HCT116 (cell line): ENCODE measurements at regions not wholly inside any gene's neighbourhood (a gene's known extent, or its start where the extent isn't known, plus 50 kb on each side); places are given as distances from the start of the nearest gene placed in this dataset.

Experiments used
- ATAC-seq: fragments of 200-7000 bp; cut with Tn5 transposase; 2 replicates; pipeline ENCODE4 v1.9.1; 2020; ENCODE audit warnings: mild to moderate bottlenecking, moderate library complexity
- BruUV-seq: library from RNA; stranded (reverse); fragments of 400-500 nt; replicated peaks from 2 replicates; lab custom pipeline; 2021; lab: Mats Ljungman, UMichigan
- CTCF ChIA-PET: fragments of 300-600 bp; sonication (Branson Sonifier 250); formaldehyde crosslinking; loops from one replicate; lab custom pipeline; 2021; ENCODE audit warnings: antibody characterized with exemption; lab: Charles Lee
- POLR2A ChIA-PET: fragments of 300-600, 350-600 bp; sonication (Branson Sonifier 250); formaldehyde crosslinking; loops from one replicate; lab custom pipeline; 2021; ENCODE audit warnings: antibody characterized with exemption; lab: Charles Lee
- RAD21 ChIA-PET, 2 experiments: fragments of 300-600 bp; sonication (Branson Sonifier 250); formaldehyde crosslinking; loops; one replicate each; lab custom pipeline; 2023; ENCODE audit warnings: low total read pairs in 2 of 2; ENCODE audit not compliant: uncharacterized antibody in 2 of 2, unreplicated experiment in 2 of 2, low non-redundant PET in 1 of 2; lab: Charles Lee
- DNase-seq: peaks from one replicate; pipeline ENCODE4 v3.0.0-alpha.2; 2010; ENCODE audit warnings: low read depth, low spot score
- H2AFZ ChIP-seq: fragments of 200-600 bp; shearing (Covaris generic), sonication (generic); 2 replicates; pipeline ENCODE4 v1.6.1; 2017; ENCODE audit warnings: low read depth, mixed run types, mixed read lengths, antibody characterized with exemption, low read length; ENCODE audit not compliant: poor library complexity, severe bottlenecking
- H3K27ac ChIP-seq: 2 replicates; pipeline ENCODE4 v1.5.1; 2012; ENCODE audit warnings: low read depth, low read length
- H3K27me3 ChIP-seq: fragments of 200-600 bp; sonication (generic); 2 replicates; pipeline ENCODE4 v1.6.1; 2016; ENCODE audit warnings: mixed run types, low read length, mixed read lengths; ENCODE audit not compliant: insufficient read depth
- H3K36me3 ChIP-seq, 2 experiments: fragments of 200-500 bp in 1 of 2; fragments of 200-600 bp in 1 of 2; sonication (Bioruptor generic) in 1 of 2; sonication (generic) in 1 of 2; 2 replicates each; pipeline versions ENCODE4 v1.5.1 to v1.6.1; 2014 to 2016; ENCODE audit warnings: low read length in 2 of 2, inconsistent platforms in 1 of 2, mixed read lengths in 1 of 2, mixed run types in 1 of 2; ENCODE audit not compliant: insufficient read depth in 2 of 2, control insufficient read depth in 1 of 2
- H3K4me1 ChIP-seq, 2 experiments: fragments of 200-600 bp in 1 of 2; sonication (generic) in 1 of 2; 2 replicates each; pipeline versions ENCODE4 v1.5.1 to v1.6.1; 2012 to 2017; ENCODE audit warnings: low read length in 2 of 2, inconsistent platforms in 1 of 2, mild to moderate bottlenecking in 1 of 2, mixed read lengths in 1 of 2, mixed run types in 1 of 2, moderate library complexity in 1 of 2; ENCODE audit not compliant: insufficient read depth in 2 of 2, control insufficient read depth in 1 of 2
- H3K4me2 ChIP-seq: fragments of 200-600 bp; sonication (generic); 2 replicates; pipeline ENCODE4 v1.6.1; 2017; ENCODE audit warnings: mixed run types, low read length, mixed read lengths
- H3K4me3 ChIP-seq, 2 experiments: fragments of 200-600 bp in 1 of 2; sonication (generic) in 1 of 2; replicated peaks in 1 of 2; 2 replicates each; pipeline ENCODE4 v1.5.1; 2011 to 2016; ENCODE audit warnings: low read length in 2 of 2, control low read depth in 1 of 2, low read depth in 1 of 2, mild to moderate bottlenecking in 1 of 2, mixed read lengths in 1 of 2, mixed run types in 1 of 2
- H3K79me2 ChIP-seq: fragments of 200-600 bp; sonication (generic); 2 replicates; pipeline ENCODE4 v1.6.1; 2017; ENCODE audit warnings: mild to moderate bottlenecking, mixed run types, low read length, moderate library complexity, mixed read lengths; ENCODE audit not compliant: insufficient read depth
- H3K9ac ChIP-seq: fragments of 200-600 bp; sonication (generic); 2 replicates; pipeline ENCODE4 v1.6.1; 2016; ENCODE audit warnings: low read length, mixed read lengths
- H3K9me2 ChIP-seq: fragments of 200-600 bp; sonication (generic), shearing (Covaris generic); 2 replicates; pipeline ENCODE4 v1.6.1; 2017; ENCODE audit warnings: mixed run types, mild to moderate bottlenecking, moderate library complexity; ENCODE audit not compliant: insufficient read depth
- H3K9me3 ChIP-seq, 2 experiments: fragments of 200-500 bp in 1 of 2; fragments of 200-600 bp in 1 of 2; sonication (Bioruptor generic) in 1 of 2; sonication (generic) in 1 of 2; 2 replicates each; pipeline ENCODE4 v1.6.1; 2014 to 2017; ENCODE audit warnings: low read length in 2 of 2, mixed read lengths in 2 of 2, inconsistent platforms in 1 of 2, low read depth in 1 of 2, mild to moderate bottlenecking in 1 of 2, mixed run types in 1 of 2, moderate library complexity in 1 of 2; ENCODE audit not compliant: control insufficient read depth in 1 of 2, insufficient read depth in 1 of 2
- H4K20me1 ChIP-seq: fragments of 200-600 bp; sonication (generic), shearing (Covaris generic); 2 replicates; pipeline ENCODE4 v1.6.1; 2017; ENCODE audit warnings: mixed run types, mild to moderate bottlenecking, moderate library complexity; ENCODE audit not compliant: insufficient read depth
- EGR1 ChIP-seq: IDR thresholded peaks from 2 replicates; pipeline ENCODE4 v1.6.1; 2012; ENCODE audit warnings: low read depth
- ELF1 ChIP-seq: IDR thresholded peaks from 2 replicates; pipeline ENCODE4 v1.6.1; 2012; ENCODE audit warnings: low read depth, borderline replicate concordance
- EZH2 ChIP-seq: fragments of 200-600 bp; sonication (generic); IDR thresholded peaks from 2 replicates; pipeline ENCODE4 v1.6.1; 2017; ENCODE audit warnings: antibody characterized with exemption, mixed run types
- EZH2phosphoT487 ChIP-seq: fragments of 200-600 bp; IDR thresholded peaks from 2 replicates; pipeline ENCODE4 v1.6.1; 2018; ENCODE audit warnings: antibody characterized with exemption, borderline replicate concordance
- FOSL1 ChIP-seq: IDR thresholded peaks from 2 replicates; pipeline ENCODE4 v1.6.1; 2012; ENCODE audit warnings: low read depth
- MAX ChIP-seq: IDR thresholded peaks from 2 replicates; pipeline ENCODE4 v1.6.1; 2012
- POLR2A ChIP-seq: IDR thresholded peaks from 2 replicates; pipeline ENCODE4 v1.7.0; 2011; ENCODE audit warnings: borderline replicate concordance; ENCODE audit not compliant: insufficient read depth, insufficient read length; ENCODE audit errors: extremely low read depth
- POLR2AphosphoS5 ChIP-seq: IDR thresholded peaks from 2 replicates; pipeline ENCODE4 v1.6.1; 2011; ENCODE audit warnings: mild to moderate bottlenecking, low read depth, low read length, moderate library complexity
- RAD21 ChIP-seq: IDR thresholded peaks from 2 replicates; pipeline ENCODE4 v1.6.1; 2012; ENCODE audit warnings: low read depth, mild to moderate bottlenecking
- REST ChIP-seq: IDR thresholded peaks from 2 replicates; pipeline ENCODE4 v1.6.1; 2012; ENCODE audit warnings: low read depth
- SIN3A ChIP-seq: IDR thresholded peaks from 2 replicates; pipeline ENCODE4 v1.6.1; 2012; ENCODE audit warnings: low read depth
- SP1 ChIP-seq: IDR thresholded peaks from 2 replicates; pipeline ENCODE4 v1.6.1; 2012; ENCODE audit warnings: low read depth
- TCF7L2 ChIP-seq: IDR thresholded peaks from 2 replicates; pipeline ENCODE4 v1.7.0; 2011; ENCODE audit warnings: borderline replicate concordance, inconsistent platforms; ENCODE audit not compliant: insufficient read depth, insufficient read length; ENCODE audit errors: extremely low read depth
- YY1 ChIP-seq: IDR thresholded peaks from 2 replicates; pipeline ENCODE4 v1.6.1; 2011; ENCODE audit warnings: low read length, low read depth, moderate library complexity, mild to moderate bottlenecking; ENCODE audit not compliant: insufficient replicate concordance; ENCODE audit errors: extremely low read depth
- ZBTB33 ChIP-seq: IDR thresholded peaks from 2 replicates; pipeline ENCODE4 v1.6.1; 2011; ENCODE audit warnings: mild to moderate bottlenecking, low read length, moderate library complexity; ENCODE audit not compliant: insufficient replicate concordance; ENCODE audit errors: extremely low read depth
- ZFX ChIP-seq: fragments of 450-650 bp; IDR thresholded peaks from 2 replicates; pipeline ENCODE4 v1.6.1; 2017
- ZNF274 ChIP-seq: fragments of 200-500 bp; sonication (Bioruptor generic); IDR thresholded peaks from 2 replicates; pipeline ENCODE4 v1.6.1; 2014; ENCODE audit warnings: mild to moderate bottlenecking, low read depth, low read length, inconsistent platforms
- intact Hi-C: fragments of 100-400 bp; cut with micrococcal nuclease; formaldehyde crosslinking; loops from 2 replicates; pipeline ENCODE4 v1.10.0; 2022

DNA sequence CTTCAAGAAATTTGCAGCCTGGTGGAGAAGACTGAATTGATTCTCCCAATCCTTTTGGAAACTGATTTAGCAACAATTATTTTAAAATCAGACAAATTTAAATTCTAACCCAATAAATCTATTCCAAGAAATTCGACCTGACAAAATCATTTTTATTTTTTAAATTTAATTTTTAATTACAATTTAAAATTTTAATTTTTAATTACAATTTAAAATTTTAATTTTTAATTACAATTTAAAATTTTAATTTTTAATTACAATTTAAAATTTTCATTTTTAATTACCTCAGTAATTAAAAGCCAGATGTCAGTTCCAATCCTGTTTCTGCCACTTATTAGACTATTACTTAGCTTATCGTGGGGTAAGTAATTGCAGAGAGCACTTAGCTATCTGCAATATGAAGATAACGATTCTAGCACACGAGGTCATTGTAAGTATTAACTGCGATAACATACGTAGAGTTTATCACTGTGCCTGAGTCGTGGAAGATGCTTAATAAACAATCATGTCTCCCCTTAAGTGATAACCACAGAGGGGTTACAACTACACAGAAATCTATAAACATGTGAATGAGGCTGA lies 346.4 kb upstream of the SLC24A2 start:
- Histone ChIP-seq H3K79me2 (no peaks in the 10 kb centered on the region), H3K27ac (no peak overlapping the region), H3K9me3 (no peaks in the 10 kb centered on the region), H3K4me1 (no peaks in the 10 kb centered on the region), H3K9me2 (no peaks in the 10 kb centered on the region), H3K4me2 (no peak overlapping the region), H3K36me3 (no peaks in the 10 kb centered on the region), H4K20me1 (no peaks in the 10 kb centered on the region), H3K4me3 (no peak overlapping the region), H2AFZ (no peak overlapping the region), H3K9ac (no peak overlapping the region), H3K27me3 (peaks cover 41% of the 10 kb centered on the region)
- ChIA-PET RAD21 (no interaction called here), CTCF (no interaction called here), POLR2A (no interaction called here)
- TF ChIP-seq REST = no peak
- no peak for TF ChIP-seq RAD21
- TF ChIP-seq FOSL1 = no peak
- TF ChIP-seq POLR2A = no peak
- TF ChIP-seq EGR1 = no peak
- no peak for TF ChIP-seq EZH2
- TF ChIP-seq YY1 = no peak
- TF ChIP-seq EZH2phosphoT487 = no peak
- TF ChIP-seq TCF7L2 = no peak
- TF ChIP-seq ZNF274 = no peak
- no peak for TF ChIP-seq ELF1
- TF ChIP-seq ZBTB33 = no peak
- TF ChIP-seq ZFX = no peak
- no peak for TF ChIP-seq SIN3A
- TF ChIP-seq POLR2AphosphoS5 = no peak
- TF ChIP-seq SP1 = no peak
- TF ChIP-seq MAX = no peak
- BruUV-seq = no TSS peak
- DNase-seq (no peak), ATAC-seq (no peak)
- intact Hi-C loops = no loop called here
